RWPE1 (cell line): ENCODE measurements at regions not wholly inside any gene's neighbourhood (a gene's known extent, or its start where the extent isn't known, plus 50 kb on each side); places are given as distances from the start of the nearest gene placed in this dataset.
"Not testable (repeated sequence)": the region's sequence is repeated elsewhere in the genome, so short reads cannot be mapped to it uniquely, and the experiment has no call there.

Source experiments
- CTCF ChIA-PET: fragments of 350-600 bp; sonication (Branson Sonifier 250); formaldehyde crosslinking; extraction: SDS; loops from one replicate; lab custom pipeline; 2021; lab: Yijun Ruan, JAX
- POLR2A ChIA-PET: fragments of 400-600 bp; formaldehyde crosslinking; extraction: SDS; loops from one replicate; lab custom pipeline; 2020; ENCODE audit warnings: antibody characterized with exemption; ENCODE audit not compliant: low non-redundant PET; lab: Yijun Ruan, JAX
- DNase-seq: peaks from one replicate; pipeline ENCODE4 v3.0.0; 2012; ENCODE audit warnings: low spot score
- H3K27ac ChIP-seq: fragments of 450-650 bp; 2 replicates; pipeline ENCODE4 v1.5.1; 2017
- TF ChIP-seq, protein P1 (sequence below): fragments of 450-650 bp; conservative IDR thresholded peaks from 2 replicates; pipeline ENCODE4 v1.5.1; 2017; ENCODE audit warnings: low read depth, mild to moderate bottlenecking

DNA sequence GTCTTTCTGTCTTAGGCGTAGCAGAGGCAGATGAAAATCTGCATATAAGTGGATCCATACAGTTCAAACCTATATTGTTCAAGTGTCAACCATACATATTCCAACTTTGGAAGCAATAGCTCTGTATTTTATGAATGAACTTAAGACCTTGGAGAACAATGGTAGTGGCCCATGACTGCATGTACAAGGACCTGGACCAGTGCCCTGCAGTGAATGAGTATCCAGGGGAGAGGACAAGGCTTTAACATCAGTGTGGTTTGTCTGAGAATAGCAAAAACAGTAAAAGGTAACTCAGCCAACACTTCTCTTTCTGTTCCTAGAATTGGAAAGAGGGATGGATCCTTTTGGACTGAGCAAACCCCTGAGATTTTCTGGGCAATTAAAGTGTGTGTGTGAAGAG is 230.8 kb upstream of the LINC00305 start:
- ChIA-PET POLR2A (no interaction called here), CTCF (no interaction called here)
- no peak for DNase-seq
- TF ChIP-seq, protein P1, sequence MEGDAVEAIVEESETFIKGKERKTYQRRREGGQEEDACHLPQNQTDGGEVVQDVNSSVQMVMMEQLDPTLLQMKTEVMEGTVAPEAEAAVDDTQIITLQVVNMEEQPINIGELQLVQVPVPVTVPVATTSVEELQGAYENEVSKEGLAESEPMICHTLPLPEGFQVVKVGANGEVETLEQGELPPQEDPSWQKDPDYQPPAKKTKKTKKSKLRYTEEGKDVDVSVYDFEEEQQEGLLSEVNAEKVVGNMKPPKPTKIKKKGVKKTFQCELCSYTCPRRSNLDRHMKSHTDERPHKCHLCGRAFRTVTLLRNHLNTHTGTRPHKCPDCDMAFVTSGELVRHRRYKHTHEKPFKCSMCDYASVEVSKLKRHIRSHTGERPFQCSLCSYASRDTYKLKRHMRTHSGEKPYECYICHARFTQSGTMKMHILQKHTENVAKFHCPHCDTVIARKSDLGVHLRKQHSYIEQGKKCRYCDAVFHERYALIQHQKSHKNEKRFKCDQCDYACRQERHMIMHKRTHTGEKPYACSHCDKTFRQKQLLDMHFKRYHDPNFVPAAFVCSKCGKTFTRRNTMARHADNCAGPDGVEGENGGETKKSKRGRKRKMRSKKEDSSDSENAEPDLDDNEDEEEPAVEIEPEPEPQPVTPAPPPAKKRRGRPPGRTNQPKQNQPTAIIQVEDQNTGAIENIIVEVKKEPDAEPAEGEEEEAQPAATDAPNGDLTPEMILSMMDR: no peak
- no peak overlapping the region for H3K27ac ChIP-seq

DNA sequence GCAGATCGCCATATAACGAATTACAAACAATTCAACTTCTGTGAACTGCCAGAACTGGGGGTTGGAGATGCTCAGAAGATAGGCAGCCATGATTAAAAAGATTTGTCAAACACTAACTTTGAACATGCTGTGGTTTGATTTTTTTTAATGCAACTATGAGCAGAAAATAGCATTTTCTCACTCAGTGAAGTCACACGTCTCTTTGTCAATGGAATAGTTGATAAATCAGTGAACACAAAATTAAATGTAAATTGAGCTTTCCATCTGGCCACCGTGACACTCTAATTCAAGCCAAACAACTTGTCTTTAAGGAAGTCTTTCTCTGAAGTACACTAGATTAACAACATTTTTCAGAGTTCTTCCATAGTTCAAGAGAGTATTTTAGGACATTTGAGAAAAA is 228.6 kb upstream of the LINC00305 start:
- POLR2A ChIA-PET: no interaction called here
- TF ChIP-seq, protein P1: no peak
- H3K27ac ChIP-seq: no peak overlapping the region
- DNase-seq: no peak
- CTCF ChIA-PET: interaction anchor here (0.6 kb wide), 1 partner anchor 8 kb away, joined by 3 read pairs; no protein-coding TSS in a partner anchor

DNA sequence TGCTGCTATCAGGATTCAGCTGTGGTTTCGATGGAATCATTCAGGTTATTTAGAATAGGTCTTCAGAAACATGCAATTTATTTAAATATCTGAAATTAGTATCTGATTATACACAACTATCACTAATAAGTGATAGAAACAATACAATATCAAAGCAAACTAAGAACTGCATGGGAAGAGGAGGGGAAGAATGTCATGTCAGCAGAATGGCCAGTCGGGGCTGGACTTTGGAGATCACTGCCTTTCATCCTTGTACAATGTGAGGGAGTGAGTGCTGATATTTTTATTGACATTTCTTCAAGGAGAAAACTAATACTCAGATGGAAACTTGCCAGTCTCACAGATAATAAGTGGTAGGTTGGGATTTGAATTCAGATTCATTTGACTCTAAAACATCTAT is 224.0 kb upstream of the LINC00305 start:
- ChIA-PET POLR2A (no interaction called here), CTCF (no interaction called here)
- H3K27ac ChIP-seq: no peak overlapping the region
- TF ChIP-seq, protein P1: no peak
- DNase-seq: no peak

DNA sequence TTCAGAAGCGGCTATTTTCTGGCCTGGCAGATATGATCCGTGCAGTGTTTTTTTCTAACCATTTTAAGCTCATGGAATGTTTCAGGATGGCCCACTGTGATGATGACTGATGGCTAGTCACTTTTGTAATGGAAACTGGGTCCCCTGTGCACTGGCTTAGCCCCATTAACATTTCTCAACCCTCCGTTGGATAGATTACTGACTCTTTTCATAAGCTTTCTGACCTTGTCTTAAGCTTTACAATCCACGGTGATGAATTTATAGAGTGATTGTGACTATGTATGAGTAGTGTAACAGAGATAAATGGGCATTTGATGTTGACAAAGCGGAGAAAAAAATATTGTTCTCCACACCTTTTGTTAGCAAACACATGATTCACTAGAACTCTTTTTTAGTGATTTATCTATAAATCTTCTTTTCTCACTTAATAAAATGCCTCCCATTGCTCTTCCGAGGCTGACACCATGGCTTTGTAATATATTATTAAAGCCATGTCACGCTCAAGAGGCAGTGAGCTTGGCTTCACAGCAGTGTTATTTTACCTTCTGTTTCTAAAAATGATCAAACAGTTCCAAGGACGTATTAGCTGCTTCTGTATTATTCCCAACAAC is 221.0 kb upstream of the LINC00305 start:
- DNase-seq, H3K27ac ChIP-seq, POLR2A ChIA-PET, CTCF ChIA-PET: not testable (repeated sequence)

DNA sequence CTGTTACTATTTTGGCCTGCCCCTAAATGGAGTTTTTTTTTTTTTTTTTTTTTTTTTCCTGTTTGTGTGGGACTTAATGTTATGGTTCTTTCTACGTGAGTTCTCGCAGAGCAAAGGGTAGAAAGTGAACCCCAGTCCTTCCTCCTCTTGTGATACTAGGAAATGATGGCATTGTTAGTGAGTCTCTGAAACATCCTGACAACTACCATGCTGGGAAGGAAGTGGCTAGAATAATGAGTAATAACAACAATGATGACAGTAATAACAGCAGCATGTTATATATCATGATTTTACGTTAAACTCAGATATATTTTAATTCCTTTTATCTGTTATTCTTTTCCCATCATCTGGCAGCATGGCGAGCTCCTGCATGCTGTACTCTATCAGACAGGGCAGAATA is 216.2 kb upstream of the LINC00305 start:
- TF ChIP-seq, protein P1: no peak
- no peak overlapping the region for H3K27ac ChIP-seq
- ChIA-PET POLR2A (no interaction called here), CTCF (interaction anchor here (0.7 kb wide), 1 partner anchor 38 kb away, joined by 3 read pairs; no protein-coding TSS in a partner anchor)
- no peak for DNase-seq

DNA sequence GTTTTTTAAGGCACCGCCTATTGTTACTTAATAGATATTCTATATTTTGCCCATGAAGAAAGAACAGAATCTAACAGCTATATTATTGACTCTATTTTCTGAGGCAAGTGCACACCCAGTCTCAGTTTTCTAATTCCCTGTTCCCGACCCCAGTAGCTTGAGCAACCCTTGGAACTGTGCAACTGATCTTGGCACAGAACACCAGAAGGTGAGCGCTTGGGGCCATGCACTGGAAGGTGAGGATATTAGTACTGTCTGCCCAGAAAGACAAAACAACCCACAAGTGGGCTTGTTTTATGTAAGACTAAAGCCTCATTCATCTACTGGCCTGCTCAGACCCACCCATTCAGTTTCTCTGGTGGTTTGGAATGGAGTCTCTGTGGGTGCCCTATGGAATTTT is 188.8 kb upstream of the LINC00305 start:
- no peak overlapping the region for H3K27ac ChIP-seq
- CTCF ChIA-PET: no interaction called here
- TF ChIP-seq, protein P1: no peak
- POLR2A ChIA-PET: no interaction called here
- DNase-seq: no peak

DNA sequence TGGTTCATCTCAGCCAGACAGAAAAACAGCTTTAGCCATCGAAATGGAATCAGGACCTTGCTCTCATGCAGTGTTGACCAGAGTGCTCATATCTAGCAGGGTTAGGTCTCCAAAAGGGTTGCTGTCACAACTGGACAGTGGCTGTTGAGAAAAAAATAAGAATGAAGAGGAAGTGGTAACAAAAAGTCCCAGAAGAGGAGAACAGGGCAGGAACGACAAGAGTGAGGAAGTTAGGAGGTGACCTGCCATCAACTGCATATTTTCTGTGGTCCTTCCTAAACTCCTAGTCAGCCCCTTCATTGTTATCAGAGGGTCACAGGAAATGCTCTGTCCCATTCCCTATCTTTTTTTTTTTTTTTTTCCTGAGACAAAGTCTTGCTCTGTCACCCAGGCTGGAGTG is 188.1 kb upstream of the LINC00305 start:
- ChIA-PET POLR2A (no interaction called here), CTCF (no interaction called here)
- H3K27ac ChIP-seq: no peak overlapping the region
- TF ChIP-seq, protein P1: no peak
- no peak for DNase-seq
